Left cardiac atrium (tissue), 4 donors: ENCODE measurements at regions not wholly inside any gene's neighbourhood (a gene's known extent, or its start where the extent isn't known, plus 50 kb on each side); places are given as distances from the start of the nearest gene placed in this dataset.

Source experiments
- ATAC-seq, 2 donors: fragments of 200-7000 bp; cut with Tn5 transposase; one replicate each; pipeline ENCODE4 v1.9.1; 2020; ENCODE audit warnings: mild to moderate bottlenecking in 2 of 2, moderate library complexity in 2 of 2
- DNase-seq: peaks from one replicate; pipeline ENCODE4 v3.0.0-alpha.2; 2020
- intact Hi-C, 2 donors: fragments of 100-400 bp; cut with DNase I; formaldehyde crosslinking; loops; one replicate each; pipeline versions ENCODE4 v1.14.1 to v1.15.1; 2022 to 2023
- donor health status: DM: no; HTN: yes; CAD: no.
- donor health status: DM: no; HTN: yes; CAD: no; lungs with severe emphysema.
- donor health status: DM: yes; HTN: yes; CAD: no.
- donor health status: Dilated cardiomyopathy.

DNA sequence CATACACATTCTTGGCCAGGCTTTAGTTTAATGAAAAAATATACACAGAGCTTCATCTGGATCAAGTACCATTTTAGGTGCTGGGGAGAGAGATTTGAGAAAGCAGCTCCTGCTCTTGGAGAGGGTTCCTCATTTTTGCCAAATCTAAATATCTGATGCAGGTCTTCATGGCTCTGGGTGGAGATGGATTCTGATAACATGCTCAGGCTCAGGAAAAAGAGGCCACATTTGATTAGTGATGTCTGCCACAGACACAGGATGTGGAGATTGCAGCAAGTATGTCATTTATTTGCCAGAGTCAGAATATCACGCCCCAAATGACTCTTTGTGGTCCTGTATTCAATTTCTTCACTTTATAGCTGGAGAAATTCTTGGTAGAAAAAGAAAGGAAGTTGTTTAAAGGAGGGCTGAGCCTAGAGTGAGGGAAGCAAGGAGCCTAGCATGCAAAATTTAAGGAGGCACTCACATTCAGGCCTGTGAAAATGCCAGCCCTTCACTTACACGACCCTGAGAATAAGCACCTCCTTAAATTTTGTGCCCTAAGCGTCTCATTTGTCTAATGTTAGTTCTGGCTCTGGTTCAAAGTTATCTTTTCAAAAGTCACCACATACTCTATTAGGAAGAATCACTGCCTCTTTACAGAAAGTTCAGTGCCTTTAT is 492.9 kb upstream of the TBX3 start:
- ATAC-seq (no peak), DNase-seq (no peak)
- intact Hi-C loops: no loop called here

DNA sequence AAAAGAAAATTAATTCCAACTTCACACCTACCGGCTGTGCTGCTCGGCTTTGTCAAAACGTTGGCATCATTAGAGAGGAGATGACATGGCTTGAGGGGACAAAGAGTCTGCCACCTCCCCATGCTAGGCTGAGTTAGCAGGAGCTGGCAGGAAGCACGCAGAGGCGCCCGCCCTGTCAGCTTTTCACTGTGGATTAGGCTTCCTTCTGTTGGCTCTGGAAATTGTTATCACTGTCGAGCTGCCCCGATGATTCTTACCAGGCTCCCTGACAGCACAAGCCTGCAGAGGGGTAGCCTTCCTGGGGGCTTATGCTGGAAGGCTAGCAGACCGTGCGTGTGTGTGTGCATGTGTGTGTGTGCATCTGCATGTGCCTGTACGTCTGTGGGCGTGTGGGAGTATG is 490.9 kb upstream of the TBX3 start:
- peak; percentile 48 to 93 for ATAC-seq
- no peak for DNase-seq
- intact Hi-C loops: no loop called here

DNA sequence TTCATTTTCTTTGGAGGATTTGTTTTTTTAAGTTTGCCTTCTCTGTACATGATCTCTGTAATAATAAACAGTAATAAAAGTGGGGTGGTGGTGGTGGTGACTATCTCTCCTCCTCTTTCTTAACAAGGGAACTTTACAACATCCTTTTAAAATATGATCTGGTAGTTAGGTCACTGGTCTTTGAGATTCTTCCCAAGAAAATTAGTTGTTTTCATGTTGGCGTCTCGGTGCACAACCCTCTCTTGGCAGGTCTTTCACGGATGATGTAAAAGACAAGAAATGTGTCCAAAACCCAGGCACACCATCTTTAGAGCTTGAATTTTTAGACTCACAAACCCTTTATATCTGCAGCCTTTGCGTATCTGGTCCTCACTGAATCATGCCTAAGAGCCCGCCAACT is 488.5 kb upstream of the TBX3 start:
- intact Hi-C loops: no loop called here
- DNase-seq: no peak

DNA sequence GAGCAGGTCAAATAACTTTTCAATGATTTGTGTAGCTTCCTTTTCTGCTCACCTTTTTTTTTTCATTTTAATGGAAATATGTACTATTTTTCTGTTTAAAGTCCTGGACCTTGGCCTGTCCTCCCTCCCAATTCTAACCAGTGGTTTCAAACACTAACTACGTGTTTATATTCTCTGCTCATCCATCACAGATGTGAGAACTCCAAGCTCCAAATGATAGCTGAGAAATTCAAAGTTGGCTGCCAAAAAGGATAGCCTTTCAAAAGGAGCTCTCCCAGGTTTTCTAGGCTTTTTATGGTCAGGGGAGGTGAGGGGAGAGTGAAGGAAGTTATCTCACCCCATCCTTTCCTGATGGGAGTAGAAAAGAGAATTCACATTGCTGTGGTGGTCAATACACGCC is 486.0 kb upstream of the TBX3 start:
- intact Hi-C loops: no loop called here
- DNase-seq (no peak), ATAC-seq (no peak)

More for the DNA sequence above, 488.5 kb upstream of the TBX3 start:
- ATAC-seq: no peak

DNA sequence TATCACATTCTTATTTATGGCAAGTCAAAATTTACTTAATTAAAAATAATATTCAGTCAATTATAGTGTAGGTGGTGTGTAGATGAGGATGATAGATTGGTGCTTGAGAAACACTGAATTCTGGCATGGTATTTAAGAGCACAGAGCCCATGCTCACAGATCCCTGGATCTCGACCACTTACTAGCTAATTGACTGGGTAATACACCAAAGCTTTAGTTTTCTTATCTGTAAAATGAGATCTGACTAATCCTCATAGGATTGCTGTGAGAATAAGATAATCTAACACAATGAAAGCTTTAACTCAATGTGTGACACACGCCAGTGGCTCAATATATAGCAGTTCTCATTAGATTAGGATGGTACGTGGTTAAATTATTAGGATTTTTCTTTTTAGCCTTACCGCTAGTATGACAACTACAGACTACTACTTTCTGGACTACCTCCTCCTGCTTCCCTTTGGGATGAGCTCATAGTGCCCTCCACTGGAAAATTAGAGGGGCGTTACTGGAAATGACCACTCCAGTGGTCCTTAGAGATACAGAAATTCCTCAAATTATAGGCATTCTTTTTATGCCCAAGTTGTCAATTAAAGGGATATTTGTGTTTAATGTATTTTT is 482.8 kb upstream of the TBX3 start:
- ATAC-seq (no peak), DNase-seq (no peak)
- intact Hi-C loops: no loop called here

DNA sequence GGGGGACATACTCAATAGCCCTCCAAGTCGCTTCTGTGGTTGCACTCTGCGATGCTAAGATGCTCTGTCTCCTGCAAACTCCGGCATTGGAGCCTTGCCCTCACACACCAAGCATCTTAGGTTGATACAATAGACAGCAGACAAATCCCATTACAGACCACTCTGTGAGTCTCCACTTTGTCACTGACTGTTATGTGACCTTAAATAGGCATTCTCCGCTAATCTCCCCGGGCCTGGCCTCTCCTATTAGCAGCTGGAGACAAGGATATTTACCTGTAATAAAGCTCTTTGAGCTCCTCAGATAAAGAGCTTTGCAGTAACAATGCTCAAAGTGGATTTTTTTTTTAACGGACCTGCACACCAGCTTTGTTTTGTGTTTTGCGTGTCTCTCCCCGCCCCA is 479.7 kb upstream of the TBX3 start:
- ATAC-seq: no peak
- intact Hi-C loops: no loop called here
- no peak for DNase-seq

DNA sequence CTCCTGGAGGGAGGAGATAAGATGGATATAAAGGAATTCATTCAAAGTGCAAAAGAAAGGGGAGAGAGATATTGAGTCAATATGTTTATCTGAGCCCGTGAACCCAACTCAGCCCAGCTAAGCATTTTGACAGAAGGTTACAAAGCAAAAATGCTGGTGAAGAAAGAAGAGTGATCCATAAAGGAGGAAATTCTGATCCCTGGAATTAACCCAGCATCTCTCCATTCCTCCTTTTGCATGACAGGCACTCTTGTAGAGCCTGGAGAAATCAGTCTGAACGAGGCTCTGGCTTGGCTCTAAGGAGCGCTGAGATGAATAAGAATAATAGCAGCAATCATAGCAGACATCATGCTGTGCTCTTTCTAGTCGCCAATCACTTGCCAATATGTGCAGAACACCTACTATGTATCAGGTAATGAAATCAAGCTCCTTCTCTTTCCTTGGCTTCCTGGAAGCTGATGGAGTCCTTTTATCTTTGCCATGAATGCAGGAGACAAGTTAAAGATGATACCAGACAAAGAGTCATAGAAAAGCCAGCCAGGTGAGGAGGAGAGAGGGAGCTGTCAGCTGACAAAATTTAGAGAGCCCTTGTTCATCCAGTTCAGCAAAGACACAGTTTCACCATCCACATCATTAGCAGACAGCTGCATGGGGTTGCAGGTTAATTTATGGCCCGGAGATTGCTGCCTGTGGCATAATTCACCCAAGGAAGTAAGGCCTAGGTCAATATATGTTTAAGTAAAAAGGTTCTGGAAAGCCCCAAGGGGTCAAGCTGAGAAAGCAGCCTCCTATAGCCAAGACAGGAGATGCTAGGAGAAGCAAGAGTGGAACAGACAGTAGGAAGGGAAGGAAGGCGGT is 476.5 kb upstream of the TBX3 start:
- no peak for DNase-seq
- intact Hi-C loops: no loop called here
- no peak for ATAC-seq

DNA sequence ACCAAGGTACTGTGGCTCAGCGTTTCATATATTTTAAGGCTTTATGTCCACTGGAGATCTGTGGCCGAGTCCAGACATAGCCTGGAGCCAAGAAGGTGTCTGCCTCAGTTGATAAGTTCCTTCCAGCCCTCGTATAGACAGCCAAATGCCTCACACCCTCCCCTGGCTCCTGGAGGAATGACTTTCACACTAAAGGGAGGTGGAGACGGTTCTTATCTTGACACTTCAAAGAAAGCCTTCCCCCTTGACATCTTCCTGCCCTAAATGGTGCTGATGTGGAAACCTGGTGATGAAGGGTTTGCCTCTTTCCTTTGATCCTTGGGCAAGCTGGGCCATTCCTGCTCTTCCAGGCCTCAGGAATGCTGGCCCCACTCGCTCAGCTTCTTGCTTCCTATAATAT is 474.8 kb upstream of the TBX3 start:
- DNase-seq (no peak), ATAC-seq (peak in 1 of 2 donors; percentile 79)
- intact Hi-C loops: no loop called here

DNA sequence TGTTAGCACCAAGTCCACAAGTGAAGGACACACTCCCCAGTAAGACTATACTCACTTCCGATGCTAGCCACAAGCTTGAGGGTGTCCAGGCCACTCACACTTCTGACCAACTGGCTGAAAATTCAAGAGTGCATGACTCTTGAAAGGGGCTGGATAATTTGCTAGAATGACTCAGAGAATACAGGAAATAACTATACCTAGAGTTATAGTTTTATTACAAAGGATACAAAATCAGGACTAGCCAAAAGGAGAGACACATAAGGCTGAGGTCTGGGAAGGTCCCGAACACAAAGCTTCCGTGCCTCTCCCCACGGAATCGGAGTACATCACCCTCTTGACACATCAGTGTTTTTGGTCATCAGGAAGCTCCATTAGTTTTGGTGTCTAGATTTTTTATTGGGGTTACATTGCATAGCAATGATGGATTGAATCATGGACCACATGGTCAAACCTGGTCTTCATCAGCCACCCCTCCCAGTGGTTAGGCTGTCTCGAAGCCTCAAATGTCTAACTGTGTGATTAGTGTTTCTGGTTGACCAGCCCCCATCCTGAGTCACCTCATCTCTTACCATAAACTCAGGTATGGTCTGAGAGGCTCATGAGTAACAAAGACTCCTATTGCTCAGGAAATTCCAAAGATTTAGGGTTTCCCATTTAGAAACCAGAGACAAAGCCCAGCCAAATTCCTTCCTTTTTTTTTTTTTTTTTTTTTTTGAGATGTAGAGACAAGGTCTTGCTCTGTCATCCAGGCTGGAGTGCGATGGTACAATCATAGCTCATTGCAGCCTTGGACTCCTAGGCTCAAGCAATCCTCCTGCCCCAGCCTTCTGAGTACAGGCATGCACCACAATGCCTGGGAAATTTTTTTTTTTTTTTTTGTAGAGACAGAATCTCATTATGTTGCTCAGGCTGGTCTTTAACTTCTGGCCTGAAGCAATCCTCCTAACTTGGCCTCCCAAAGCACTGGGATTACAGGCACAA is 472.0 kb upstream of the TBX3 start:
- no peak for DNase-seq
- no peak for ATAC-seq
- intact Hi-C loops: no loop called here

DNA sequence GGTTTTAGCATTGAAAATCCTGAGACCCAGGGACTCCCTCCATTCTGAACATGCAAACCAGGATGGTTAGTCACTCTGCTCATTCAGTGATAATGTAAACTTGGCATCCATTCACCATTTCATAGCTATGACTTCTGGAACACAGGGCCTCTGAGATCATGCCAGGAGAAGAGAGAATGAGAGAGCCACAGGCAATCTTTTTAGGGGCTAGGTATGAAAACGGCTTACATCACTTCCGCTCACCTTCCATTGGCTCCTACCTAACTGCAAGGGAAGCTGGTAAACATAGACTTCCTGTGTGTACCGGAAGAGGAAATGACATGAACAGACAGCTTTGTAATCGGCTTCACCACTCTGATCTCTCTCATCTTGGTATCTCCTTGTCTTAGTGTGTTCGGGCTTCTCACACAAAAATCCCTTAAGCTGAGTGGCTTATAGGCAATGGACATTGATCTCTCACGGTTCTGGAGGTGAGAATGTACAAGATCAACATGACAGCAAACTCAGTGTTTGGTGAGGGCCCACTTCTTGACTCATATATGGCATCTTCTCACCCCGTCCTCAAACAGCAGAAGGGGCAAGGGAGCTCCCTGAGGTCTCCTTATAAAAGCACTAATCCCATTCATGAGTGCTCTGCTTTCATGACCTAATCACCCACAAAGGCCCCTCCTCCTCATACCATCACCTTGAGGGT is 465.9 kb upstream of the TBX3 start:
- DNase-seq (no peak), ATAC-seq (no peak)
- intact Hi-C loops: no loop called here

DNA sequence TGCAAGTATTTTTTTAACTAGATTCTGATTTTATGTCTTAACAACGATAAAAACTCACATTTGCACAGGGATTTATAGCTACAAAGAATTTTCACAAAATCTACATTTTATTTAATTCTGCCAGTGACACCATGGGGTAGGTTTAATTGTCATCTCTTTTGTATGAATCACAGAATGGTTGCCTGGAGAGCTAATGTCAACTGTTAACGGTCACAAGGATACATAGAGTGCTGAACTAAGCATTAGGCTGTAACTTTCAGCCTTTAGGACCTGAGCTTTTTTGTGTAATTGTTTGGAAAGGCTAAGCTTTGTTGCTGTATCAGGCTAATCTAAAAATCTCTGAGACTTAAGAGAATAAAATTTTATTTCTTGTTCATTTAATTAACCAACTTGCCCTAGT is 465.3 kb upstream of the TBX3 start:
- ATAC-seq (no peak), DNase-seq (no peak)
- intact Hi-C loops: no loop called here

DNA sequence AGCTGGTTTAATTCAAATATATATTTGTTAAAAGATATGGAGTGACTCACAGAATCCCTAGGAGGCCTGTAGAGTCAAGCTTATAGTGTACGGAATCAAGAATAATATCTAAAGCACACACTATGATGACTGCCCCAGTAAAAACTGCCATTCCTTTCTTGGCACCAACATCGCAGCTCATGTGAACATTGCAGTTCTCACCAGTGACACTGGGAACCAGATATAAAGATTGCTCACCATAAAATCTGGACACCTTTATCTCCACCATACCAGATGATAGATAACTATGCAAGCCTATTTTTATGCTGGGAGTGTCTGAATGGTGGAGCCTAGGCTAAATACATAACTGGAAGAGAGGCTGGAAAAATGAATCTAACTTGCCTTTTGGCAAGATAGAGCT is 463.9 kb upstream of the TBX3 start:
- intact Hi-C loops: no loop called here
- DNase-seq (no peak), ATAC-seq (no peak)

DNA sequence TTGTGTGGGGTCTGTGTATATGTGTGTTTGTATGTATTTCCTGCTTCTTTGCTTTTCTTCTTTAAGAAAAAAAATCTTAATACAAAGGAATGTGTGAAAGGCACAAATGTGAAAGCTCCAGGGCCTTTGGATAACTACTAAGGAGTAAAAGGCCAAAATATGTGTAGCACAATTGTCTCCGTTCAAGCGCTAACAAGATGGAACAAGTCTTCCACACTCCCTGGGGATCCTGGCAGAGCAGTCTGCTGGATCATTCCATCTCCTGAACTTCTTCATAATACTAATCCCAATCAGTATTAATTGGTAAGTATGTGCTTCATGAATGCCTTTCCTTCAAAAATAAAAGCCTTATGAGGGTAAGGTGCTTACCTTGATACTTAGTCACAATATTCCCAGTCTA is 462.5 kb upstream of the TBX3 start:
- DNase-seq (no peak), ATAC-seq (no peak)
- intact Hi-C loops: no loop called here

DNA sequence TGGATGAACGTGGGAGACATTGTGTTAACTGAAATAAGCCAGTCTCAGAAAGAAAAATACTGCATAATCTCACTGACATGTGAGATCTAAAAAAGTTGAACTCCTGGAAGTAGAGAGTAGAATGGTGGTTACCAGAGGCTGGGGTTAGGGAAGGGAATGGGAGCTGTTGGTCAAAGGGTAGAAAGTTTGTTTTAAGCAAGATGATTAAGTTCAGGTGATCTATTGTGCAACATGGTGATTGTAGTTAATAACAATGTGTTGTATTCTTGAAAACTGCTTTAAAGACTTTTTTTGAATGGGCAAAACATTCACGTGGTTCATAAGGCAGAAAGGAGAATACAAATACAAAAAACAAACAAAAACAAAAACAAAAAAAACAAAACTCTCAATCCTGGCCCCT is 460.4 kb upstream of the TBX3 start:
- ATAC-seq: no peak
- intact Hi-C loops: no loop called here

DNA sequence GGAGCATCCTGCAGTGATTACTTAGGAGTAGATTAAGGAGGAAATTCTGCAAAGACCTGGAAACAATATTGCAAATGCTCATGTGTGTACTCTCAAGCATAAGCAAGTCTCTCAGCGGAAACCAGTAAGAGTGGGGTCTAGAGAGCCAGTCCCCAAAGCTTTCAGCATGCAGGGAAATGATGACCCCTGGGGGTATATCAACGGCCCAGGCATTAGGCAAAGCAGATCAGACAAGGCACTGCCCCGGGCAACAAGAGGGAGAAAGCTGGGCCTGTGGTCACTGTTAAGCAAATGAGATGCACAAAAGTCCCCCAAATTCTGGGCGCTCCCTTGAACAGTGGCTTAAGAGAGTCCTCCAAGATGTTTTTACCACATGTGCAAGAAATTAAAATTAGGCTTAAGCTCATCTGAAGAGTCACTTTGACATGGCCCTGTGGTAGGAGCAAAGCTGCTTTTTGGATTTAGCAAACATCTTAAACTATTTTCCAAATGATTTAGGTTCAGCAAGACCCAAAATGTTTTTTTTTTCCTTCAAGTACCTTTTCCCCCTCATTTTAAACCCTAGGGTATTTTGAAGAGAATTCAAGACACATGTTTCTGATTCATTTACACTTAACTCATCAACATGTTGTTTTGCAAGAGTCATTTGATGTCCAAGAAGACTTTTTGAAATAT is 457.1 kb upstream of the TBX3 start:
- DNase-seq: no peak
- intact Hi-C loops: no loop called here
- ATAC-seq: no peak

More for the DNA sequence above, 460.4 kb upstream of the TBX3 start:
- no peak for DNase-seq

DNA sequence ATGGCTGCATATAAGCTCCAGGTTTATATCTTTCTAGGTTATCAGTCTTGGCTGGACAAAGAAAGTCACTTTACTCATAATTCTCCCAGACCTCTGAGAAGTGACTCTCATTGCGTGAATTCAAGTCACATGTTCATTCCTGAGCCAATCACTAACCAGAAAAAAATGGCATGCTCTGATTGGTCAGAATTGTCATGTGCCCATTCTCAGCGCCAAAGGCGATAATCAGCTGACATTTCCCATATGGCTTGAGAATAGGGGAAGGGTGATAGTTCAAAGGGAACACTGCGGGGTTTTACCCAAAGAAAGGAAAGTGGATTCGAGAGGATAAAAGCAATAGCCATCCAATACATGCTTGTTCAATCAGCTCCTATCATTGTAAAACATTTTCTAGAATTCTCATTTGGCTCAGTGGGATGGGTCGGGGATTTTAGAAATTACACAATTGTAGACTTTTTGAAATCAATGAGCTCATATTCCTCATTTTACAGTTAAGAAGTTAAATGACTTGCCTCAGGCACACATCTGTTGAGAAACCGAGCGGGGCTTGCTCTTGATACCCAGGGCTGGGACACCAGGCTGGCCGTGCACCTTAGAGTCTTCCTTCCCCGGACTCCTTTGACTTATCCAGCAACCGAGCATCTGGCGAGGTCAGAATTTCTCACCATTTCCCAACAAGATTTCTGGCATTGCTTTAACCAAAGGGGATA is 454.0 kb upstream of the TBX3 start:
- intact Hi-C loops: no loop called here
- DNase-seq: no peak

DNA sequence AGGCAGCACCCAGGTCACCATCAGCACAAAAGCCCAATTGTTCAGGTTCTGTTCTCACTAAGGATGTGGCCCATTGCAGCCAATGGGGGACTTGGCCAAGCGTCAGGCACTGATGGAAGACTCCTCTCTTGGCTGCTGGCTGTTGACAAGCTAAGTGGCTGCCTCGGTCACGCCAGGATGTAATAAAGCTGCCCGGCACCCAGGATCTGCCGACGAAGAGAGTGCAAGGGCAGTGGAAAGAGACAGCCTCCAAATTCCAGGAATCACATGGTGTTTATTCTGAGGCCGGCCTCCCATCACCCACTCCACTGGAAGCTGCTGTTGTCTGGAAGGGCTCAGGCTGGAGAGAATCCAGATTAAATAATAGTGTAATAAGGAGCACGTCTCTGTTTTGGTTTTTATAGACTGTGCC is 451.8 kb upstream of the TBX3 start:
- intact Hi-C loops: no loop called here
- DNase-seq (peak; percentile 55), ATAC-seq (peak; percentile 91 to 97)

More for the DNA sequence above, 454.0 kb upstream of the TBX3 start:
- ATAC-seq: no peak

DNA sequence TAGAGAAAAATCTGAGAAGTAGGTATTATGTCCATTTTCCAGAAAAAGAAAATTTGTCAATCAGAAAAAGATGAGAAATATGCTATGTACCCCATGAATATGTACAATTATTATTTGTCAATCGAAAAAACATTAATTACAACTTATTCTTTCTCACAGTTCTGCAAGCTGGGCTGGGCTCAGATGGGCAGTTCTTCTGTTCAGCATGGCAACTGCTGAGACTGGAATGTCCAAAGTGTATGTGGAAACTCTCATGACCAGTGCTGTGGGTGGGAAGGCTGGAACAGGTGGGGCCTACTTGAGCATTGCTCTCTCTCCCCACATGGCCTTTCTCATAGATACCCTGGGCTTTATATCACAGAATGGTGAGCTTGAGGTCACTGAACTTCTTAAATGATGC is 450.3 kb upstream of the TBX3 start:
- DNase-seq (no peak), ATAC-seq (no peak)
- intact Hi-C loops: no loop called here
